GM12878 (cell line): ENCODE measurements at regions not wholly inside any gene's neighbourhood (a gene's known extent, or its start where the extent isn't known, plus 50 kb on each side); places are given as distances from the start of the nearest gene placed in this dataset.

Source experiments
- CTCF ChIP-seq, 3 experiments: IDR thresholded peaks in 2 of 3; conservative IDR thresholded peaks in 1 of 3; 2 replicates each; pipeline ENCODE4 v1.5.1; 2011; ENCODE audit warnings: low read depth in 3 of 3, low read length in 3 of 3, mild to moderate bottlenecking in 3 of 3, control low read depth in 2 of 3, moderate library complexity in 2 of 3, inconsistent platforms in 1 of 3, mixed read lengths in 1 of 3; ENCODE audit not compliant: control insufficient read depth in 2 of 3, insufficient read depth in 1 of 3; ENCODE audit errors: extremely low read depth in 1 of 3
- EZH2 ChIP-seq: IDR thresholded peaks from 2 replicates; pipeline ENCODE4 v1.6.1; 2012; ENCODE audit warnings: low read depth, mild to moderate bottlenecking, control low read depth, inconsistent platforms, low read length, borderline replicate concordance; ENCODE audit not compliant: control insufficient read depth
- RAD51 ChIP-seq: fragments of 450-650 bp; IDR thresholded peaks from 2 replicates; pipeline ENCODE4 v1.6.1; 2016; ENCODE audit warnings: moderate library complexity, mild to moderate bottlenecking, inconsistent platforms
- REST ChIP-seq: IDR thresholded peaks from 2 replicates; pipeline ENCODE4 v1.6.1; 2012; ENCODE audit warnings: mild to moderate bottlenecking, low read depth, low read length
- SPI1 ChIP-seq: IDR thresholded peaks from 2 replicates; pipeline ENCODE4 v1.6.1; 2011; ENCODE audit warnings: low read depth, mild to moderate bottlenecking, low read length, moderate library complexity, borderline replicate concordance; ENCODE audit not compliant: insufficient read depth
- TCF7 ChIP-seq: IDR thresholded peaks from 2 replicates; pipeline ENCODE4 v1.6.1; 2014; ENCODE audit warnings: antibody characterized with exemption, borderline replicate concordance

- no peak for TF ChIP-seq REST
- TF ChIP-seq CTCF (IDR thresholded peaks at IDR 0.05 in 2 of 3, conservative IDR thresholded peaks at IDR 0.05 in 1 of 3; ENCODE audit: control insufficient read depth in 2 of 3, extremely low read depth in 1 of 3, insufficient read depth in 1 of 3, low read depth in 3 of 3, low read length in 3 of 3): no peak
- TF ChIP-seq TCF7: no peak
- TF ChIP-seq EZH2: no peak
- no peak for TF ChIP-seq SPI1
- no peak for TF ChIP-seq RAD51
Observed at GRCh38 chr18:78113940-78114251, 864.2 kb downstream of the GALR1 start.
